IPS-18a (cell line): ENCODE measurements at regions not wholly inside any gene's neighbourhood (a gene's known extent, or its start where the extent isn't known, plus 50 kb on each side); places are given as distances from the start of the nearest gene placed in this dataset.

Experiments used
- H3K27ac ChIP-seq: one replicate; pipeline ENCODE4 v1.5.1; 2013; ENCODE audit warnings: low read length
- H3K27me3 ChIP-seq: one replicate; pipeline ENCODE4 v1.6.1; 2013; ENCODE audit warnings: mild to moderate bottlenecking, low read length; ENCODE audit not compliant: control insufficient read depth, insufficient read depth
- H3K36me3 ChIP-seq: one replicate; pipeline ENCODE4 v1.6.1; 2013; ENCODE audit warnings: low read depth, low read length; ENCODE audit not compliant: control insufficient read depth
- H3K4me1 ChIP-seq: one replicate; pipeline ENCODE4 v1.6.1; 2013; ENCODE audit warnings: low read depth, low read length; ENCODE audit not compliant: control insufficient read depth
- H3K4me3 ChIP-seq: one replicate; pipeline ENCODE4 v1.5.1; 2013; ENCODE audit warnings: low read length
- H3K9ac ChIP-seq: one replicate; pipeline ENCODE4 v1.6.1; 2013; ENCODE audit warnings: mild to moderate bottlenecking, low read length, moderate library complexity
- H3K9me3 ChIP-seq: one replicate; pipeline ENCODE4 v1.6.1; 2013; ENCODE audit warnings: low read depth, low read length; ENCODE audit not compliant: control insufficient read depth

- peaks cover 16% of the 10 kb centered on the region for H3K9me3 ChIP-seq
- no peaks in the 10 kb centered on the region for H3K36me3 ChIP-seq
- H3K4me1 ChIP-seq = no peaks in the 10 kb centered on the region
- no peak overlapping the region for H3K4me3 ChIP-seq
- H3K9ac ChIP-seq = no peak overlapping the region
- no peak overlapping the region for H3K27ac ChIP-seq
- H3K27me3 ChIP-seq = no peaks in the 10 kb centered on the region
Observed at GRCh38 chr13:89567025-89567424, 1780.5 kb upstream of the MIR17HG start.

DNA sequence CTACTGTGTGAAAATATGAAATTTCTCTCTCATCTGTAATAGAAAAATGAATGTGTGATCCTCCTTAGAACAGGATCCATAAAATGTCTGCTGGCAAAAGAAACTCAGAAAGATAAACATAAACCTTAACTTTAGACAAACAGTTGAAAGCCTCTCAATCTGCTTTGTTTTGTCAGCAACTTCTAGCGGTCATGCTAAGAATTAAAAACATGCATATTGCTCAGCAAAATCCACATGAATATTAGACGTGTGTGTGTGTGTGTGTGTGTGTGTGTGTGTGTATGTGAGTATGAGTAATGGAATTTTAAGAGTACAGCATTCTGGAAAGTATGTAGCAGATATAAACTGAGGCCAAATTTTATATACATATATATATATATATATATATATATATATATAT, 1779.2 kb upstream of the MIR17HG start:
- H3K4me1 ChIP-seq = no peaks in the 10 kb centered on the region
- peaks cover 21% of the 10 kb centered on the region for H3K9me3 ChIP-seq
- no peaks in the 10 kb centered on the region for H3K36me3 ChIP-seq
- H3K27me3 ChIP-seq = no peaks in the 10 kb centered on the region
- H3K4me3 ChIP-seq = no peak overlapping the region
- no peak overlapping the region for H3K9ac ChIP-seq
- no peak overlapping the region for H3K27ac ChIP-seq

GRCh38 chr13:89568746-89569145, 1778.7 kb upstream of the MIR17HG start:
- Histone ChIP-seq H3K9ac (no peak overlapping the region), H3K36me3 (no peaks in the 10 kb centered on the region), H3K27ac (no peak overlapping the region), H3K4me3 (no peak overlapping the region), H3K9me3 (peaks cover 21% of the 10 kb centered on the region), H3K27me3 (no peaks in the 10 kb centered on the region), H3K4me1 (no peaks in the 10 kb centered on the region)

GRCh38 chr13:89571676-89572075, 1775.8 kb upstream of the MIR17HG start:
- H3K4me3 ChIP-seq = no peak overlapping the region
- no peak overlapping the region for H3K9ac ChIP-seq
- no peaks in the 10 kb centered on the region for H3K4me1 ChIP-seq
- H3K27ac ChIP-seq = no peak overlapping the region
- H3K36me3 ChIP-seq = no peaks in the 10 kb centered on the region
- peaks cover 21% of the 10 kb centered on the region for H3K9me3 ChIP-seq
- H3K27me3 ChIP-seq = no peaks in the 10 kb centered on the region

- Histone ChIP-seq H3K4me3 (no peak overlapping the region), H3K36me3 (no peaks in the 10 kb centered on the region), H3K27ac (no peak overlapping the region), H3K9ac (no peak overlapping the region), H3K4me1 (no peaks in the 10 kb centered on the region), H3K27me3 (no peaks in the 10 kb centered on the region), H3K9me3 (peaks cover 21% of the 10 kb centered on the region)
Observed at GRCh38 chr13:89574077-89574476, 1773.4 kb upstream of the MIR17HG start.

GRCh38 chr13:89577301-89577700, 1770.2 kb upstream of the MIR17HG start:
- no peak overlapping the region for H3K4me3 ChIP-seq
- no peak overlapping the region for H3K27ac ChIP-seq
- H3K9ac ChIP-seq = no peak overlapping the region
- H3K4me1 ChIP-seq = no peaks in the 10 kb centered on the region
- no peaks in the 10 kb centered on the region for H3K27me3 ChIP-seq
- peaks cover 4% of the 10 kb centered on the region for H3K9me3 ChIP-seq
- no peaks in the 10 kb centered on the region for H3K36me3 ChIP-seq

- no peak overlapping the region for H3K4me3 ChIP-seq
- H3K27ac ChIP-seq = no peak overlapping the region
- H3K36me3 ChIP-seq = no peaks in the 10 kb centered on the region
- H3K27me3 ChIP-seq = no peaks in the 10 kb centered on the region
- H3K9me3 ChIP-seq = no peaks in the 10 kb centered on the region
- no peak overlapping the region for H3K9ac ChIP-seq
- peaks cover 8% of the 10 kb centered on the region for H3K4me1 ChIP-seq
Observed at GRCh38 chr13:89584058-89584620, 1763.3 kb upstream of the MIR17HG start.

DNA sequence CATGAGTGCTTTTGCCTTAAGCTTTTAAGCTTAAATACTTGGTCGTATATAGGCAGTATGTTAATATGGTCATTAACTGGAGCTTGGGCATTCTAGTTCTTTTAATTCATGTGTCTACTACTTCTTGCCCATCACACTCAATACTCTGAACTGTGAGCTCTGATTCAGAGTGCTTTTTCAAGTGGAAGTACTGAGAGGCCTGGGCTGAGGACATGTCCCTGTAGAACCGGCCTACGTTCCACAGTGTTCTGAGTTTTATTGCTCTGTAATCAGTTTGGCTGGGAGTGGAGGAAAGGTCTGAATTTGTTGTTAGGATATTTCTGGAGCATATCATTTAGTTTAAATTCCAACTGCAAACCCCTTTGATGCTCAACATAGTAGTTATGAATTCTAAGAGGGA, 1744.8 kb upstream of the MIR17HG start:
- Histone ChIP-seq H3K27ac (no peak overlapping the region), H3K4me1 (no peaks in the 10 kb centered on the region)

GRCh38 chr13:89603187-89603586, 1744.3 kb upstream of the MIR17HG start:
- Histone ChIP-seq H3K36me3 (no peaks in the 10 kb centered on the region), H3K9ac (no peak overlapping the region), H3K4me1 (no peaks in the 10 kb centered on the region), H3K4me3 (no peak overlapping the region), H3K9me3 (peaks cover 9% of the 10 kb centered on the region), H3K27ac (no peak overlapping the region), H3K27me3 (no peaks in the 10 kb centered on the region)

More for the DNA sequence above, 1744.8 kb upstream of the MIR17HG start:
- Histone ChIP-seq H3K9ac (no peak overlapping the region), H3K27me3 (no peaks in the 10 kb centered on the region), H3K4me3 (no peak overlapping the region), H3K36me3 (no peaks in the 10 kb centered on the region), H3K9me3 (peaks cover 9% of the 10 kb centered on the region)

GRCh38 chr13:89609318-89609717, 1738.2 kb upstream of the MIR17HG start:
- Histone ChIP-seq H3K9ac (no peak overlapping the region), H3K4me3 (no peak overlapping the region), H3K36me3 (no peaks in the 10 kb centered on the region), H3K27me3 (no peaks in the 10 kb centered on the region), H3K4me1 (no peaks in the 10 kb centered on the region), H3K27ac (no peak overlapping the region), H3K9me3 (peaks cover 9% of the 10 kb centered on the region)

DNA sequence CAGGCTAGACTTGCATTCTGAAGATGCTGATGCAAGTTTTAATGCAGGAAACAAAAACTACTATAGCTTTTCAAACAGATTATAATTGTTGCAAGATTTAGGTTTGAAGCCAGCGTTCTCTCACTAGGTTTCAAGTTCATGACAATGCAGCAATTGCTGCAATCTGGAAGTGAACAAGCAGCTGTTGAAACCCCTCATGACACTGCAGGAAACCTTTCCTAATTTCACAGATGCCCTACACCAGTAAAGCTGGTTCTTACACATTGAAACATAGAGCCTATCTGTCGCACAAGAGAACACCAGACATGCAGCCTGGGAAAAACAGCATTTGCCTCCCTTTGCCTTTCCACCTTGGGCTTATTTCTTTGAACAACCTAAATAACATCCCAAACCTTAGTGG, 1737.2 kb upstream of the MIR17HG start:
- Histone ChIP-seq H3K36me3 (no peaks in the 10 kb centered on the region), H3K9ac (no peak overlapping the region), H3K27ac (no peak overlapping the region), H3K27me3 (no peaks in the 10 kb centered on the region), H3K4me1 (no peaks in the 10 kb centered on the region), H3K4me3 (no peak overlapping the region), H3K9me3 (peaks cover 9% of the 10 kb centered on the region)

DNA sequence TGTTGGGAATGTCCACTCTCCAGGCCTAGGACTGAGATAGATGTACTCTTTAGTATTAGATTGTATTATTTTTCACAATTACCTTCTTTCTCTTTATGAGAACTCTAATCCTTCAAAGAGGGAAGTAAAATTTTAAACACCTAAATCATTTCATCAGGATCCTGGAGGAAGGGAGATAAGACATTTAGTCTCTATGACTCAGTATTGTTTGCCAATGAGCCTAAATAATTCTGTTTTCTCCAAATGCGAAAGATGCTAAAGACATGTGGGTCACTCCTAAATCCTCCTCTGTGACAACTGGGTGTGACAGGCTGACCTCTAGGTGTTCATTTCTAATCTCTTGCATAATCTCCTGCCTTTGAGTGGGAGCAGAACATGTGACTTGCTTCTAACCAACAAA, 1736.6 kb upstream of the MIR17HG start:
- Histone ChIP-seq H3K4me3 (no peak overlapping the region), H3K4me1 (no peaks in the 10 kb centered on the region), H3K27ac (no peak overlapping the region), H3K9ac (no peak overlapping the region), H3K27me3 (no peaks in the 10 kb centered on the region), H3K36me3 (no peaks in the 10 kb centered on the region), H3K9me3 (peaks cover 7% of the 10 kb centered on the region)
